ENCODE measurements at regions not wholly inside any gene's neighbourhood (a gene's known extent, or its start where the extent isn't known, plus 50 kb on each side); places are given as distances from the start of the nearest gene placed in this dataset.
"Not testable (repeated sequence)": the region's sequence is repeated elsewhere in the genome, so short reads cannot be mapped to it uniquely, and the experiment has no call there.

- TF ChIP-seq, protein P1, sequence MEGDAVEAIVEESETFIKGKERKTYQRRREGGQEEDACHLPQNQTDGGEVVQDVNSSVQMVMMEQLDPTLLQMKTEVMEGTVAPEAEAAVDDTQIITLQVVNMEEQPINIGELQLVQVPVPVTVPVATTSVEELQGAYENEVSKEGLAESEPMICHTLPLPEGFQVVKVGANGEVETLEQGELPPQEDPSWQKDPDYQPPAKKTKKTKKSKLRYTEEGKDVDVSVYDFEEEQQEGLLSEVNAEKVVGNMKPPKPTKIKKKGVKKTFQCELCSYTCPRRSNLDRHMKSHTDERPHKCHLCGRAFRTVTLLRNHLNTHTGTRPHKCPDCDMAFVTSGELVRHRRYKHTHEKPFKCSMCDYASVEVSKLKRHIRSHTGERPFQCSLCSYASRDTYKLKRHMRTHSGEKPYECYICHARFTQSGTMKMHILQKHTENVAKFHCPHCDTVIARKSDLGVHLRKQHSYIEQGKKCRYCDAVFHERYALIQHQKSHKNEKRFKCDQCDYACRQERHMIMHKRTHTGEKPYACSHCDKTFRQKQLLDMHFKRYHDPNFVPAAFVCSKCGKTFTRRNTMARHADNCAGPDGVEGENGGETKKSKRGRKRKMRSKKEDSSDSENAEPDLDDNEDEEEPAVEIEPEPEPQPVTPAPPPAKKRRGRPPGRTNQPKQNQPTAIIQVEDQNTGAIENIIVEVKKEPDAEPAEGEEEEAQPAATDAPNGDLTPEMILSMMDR (IDR thresholded peaks at IDR 0.05 in 2 of 3, conservative IDR thresholded peaks at IDR 0.05 in 1 of 3; ENCODE audit: borderline replicate concordance in 1 of 3, insufficient read depth in 1 of 3, low read depth in 2 of 3, low read length in 2 of 3), result not testable (repeated sequence)
- not testable (repeated sequence) for TF ChIP-seq CEBPB (IDR thresholded peaks at IDR 0.05; ENCODE audit: low read depth); EZH2phosphoT487 (IDR thresholded peaks at IDR 0.05; ENCODE audit: borderline replicate concordance); YY1 (IDR thresholded peaks at IDR 0.05; ENCODE audit: extremely low read depth, insufficient replicate concordance, low read depth, low read length); RAD21 (IDR thresholded peaks at IDR 0.05; ENCODE audit: low read depth); POLR2AphosphoS5 (IDR thresholded peaks at IDR 0.05; ENCODE audit: low read depth, low read length)
These were observed 80.7 kb downstream of the SPTSSA start for GRCh38 chr14:34381304-34381703.

All from HCT116 (cell line).